ENCODE measurements at regions not wholly inside any gene's neighbourhood (a gene's known extent, or its start where the extent isn't known, plus 50 kb on each side); places are given as distances from the start of the nearest gene placed in this dataset.

DNA sequence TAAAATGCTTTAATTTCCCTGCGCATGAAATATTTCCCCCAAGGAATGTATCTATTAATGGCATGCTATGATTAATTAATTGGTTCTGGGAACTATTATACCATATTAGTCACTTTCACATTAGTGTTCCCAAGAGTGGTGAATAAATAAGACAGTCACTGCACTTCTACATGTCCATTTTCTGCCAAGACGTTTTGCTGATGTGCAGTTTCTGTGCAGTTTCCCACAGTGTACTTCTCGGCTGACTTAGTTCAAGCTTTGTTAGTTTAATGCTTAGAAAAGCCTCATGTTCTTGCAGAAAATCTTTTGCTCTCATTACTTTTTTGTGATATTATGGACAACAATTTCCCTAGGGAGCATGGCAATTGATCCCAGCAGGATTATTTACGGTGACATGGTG lies 1014.5 kb downstream of the BRINP3 start:
- TF ChIP-seq, protein P1, sequence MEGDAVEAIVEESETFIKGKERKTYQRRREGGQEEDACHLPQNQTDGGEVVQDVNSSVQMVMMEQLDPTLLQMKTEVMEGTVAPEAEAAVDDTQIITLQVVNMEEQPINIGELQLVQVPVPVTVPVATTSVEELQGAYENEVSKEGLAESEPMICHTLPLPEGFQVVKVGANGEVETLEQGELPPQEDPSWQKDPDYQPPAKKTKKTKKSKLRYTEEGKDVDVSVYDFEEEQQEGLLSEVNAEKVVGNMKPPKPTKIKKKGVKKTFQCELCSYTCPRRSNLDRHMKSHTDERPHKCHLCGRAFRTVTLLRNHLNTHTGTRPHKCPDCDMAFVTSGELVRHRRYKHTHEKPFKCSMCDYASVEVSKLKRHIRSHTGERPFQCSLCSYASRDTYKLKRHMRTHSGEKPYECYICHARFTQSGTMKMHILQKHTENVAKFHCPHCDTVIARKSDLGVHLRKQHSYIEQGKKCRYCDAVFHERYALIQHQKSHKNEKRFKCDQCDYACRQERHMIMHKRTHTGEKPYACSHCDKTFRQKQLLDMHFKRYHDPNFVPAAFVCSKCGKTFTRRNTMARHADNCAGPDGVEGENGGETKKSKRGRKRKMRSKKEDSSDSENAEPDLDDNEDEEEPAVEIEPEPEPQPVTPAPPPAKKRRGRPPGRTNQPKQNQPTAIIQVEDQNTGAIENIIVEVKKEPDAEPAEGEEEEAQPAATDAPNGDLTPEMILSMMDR (IDR thresholded peaks at IDR 0.05; ENCODE audit: insufficient read depth, missing control alignments) = no peak
- no peak for DNase-seq (ENCODE audit: insufficient read length, low spot score)
- peak; percentile 16 for FAIRE-seq

DNA sequence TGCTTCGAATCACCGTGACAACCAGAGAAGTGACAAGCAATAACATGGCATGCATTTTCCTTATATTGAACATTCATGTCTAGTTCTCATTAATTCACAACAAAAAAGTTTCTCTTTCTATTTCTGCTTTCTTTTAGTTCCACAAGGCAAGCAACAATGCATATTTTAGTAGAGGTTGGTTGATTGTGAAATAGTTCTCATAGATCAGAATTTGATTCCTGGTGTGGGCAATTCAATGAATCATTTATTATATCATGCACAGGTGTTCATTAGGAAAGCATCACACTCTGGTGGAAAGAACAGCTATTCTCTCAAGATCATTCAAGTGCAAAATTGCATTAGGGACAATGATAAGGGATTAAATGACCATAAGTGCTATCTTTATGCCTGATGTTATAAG lies 980.9 kb downstream of the BRINP3 start:
- no peak for DNase-seq (ENCODE audit: insufficient read length, low spot score)
- TF ChIP-seq, protein P1 (IDR thresholded peaks at IDR 0.05; ENCODE audit: insufficient read depth, missing control alignments) = no peak
- FAIRE-seq = no peak

DNA sequence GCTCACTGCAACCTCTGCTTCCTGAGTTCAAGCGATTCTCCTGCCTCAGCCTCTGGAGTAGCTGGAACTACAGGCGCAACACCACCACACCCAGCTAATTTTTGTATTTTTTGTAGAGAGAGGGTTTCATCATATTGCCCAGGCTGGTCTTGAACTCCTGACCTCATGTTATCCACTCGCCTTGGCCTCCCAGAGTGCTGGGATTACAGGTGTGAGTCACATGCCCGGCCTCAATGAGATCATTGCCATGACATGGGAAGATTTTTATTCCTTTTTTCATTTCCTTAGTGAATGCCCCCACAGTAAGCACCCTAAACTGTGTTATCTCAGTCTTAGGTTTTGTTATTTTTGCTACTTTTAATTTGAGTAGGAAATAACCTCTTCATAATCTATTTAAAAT lies 977.9 kb downstream of the BRINP3 start:
- FAIRE-seq = no peak
- no peak for DNase-seq (ENCODE audit: insufficient read length, low spot score)
- TF ChIP-seq, protein P1 (IDR thresholded peaks at IDR 0.05; ENCODE audit: insufficient read depth, missing control alignments) = no peak

DNA sequence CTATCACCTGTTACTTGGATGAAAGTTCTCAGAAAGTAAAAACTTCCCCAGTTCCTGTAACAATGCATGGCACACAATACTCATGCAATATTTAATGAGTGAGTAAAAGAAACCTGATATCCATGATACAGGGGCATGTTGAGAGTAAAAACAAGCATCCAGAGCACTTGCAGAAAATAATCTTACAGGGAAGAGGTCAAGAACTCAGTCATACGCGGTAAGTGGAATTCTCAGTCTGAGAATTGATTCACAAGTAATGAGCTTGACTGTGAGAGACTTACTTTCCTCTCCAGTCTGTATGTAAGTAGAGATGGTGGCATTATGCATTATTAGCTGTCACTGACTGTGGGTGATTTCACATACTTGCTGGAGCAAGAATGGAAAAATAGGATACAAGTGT lies 976.9 kb downstream of the BRINP3 start:
- FAIRE-seq = peak; percentile 81
- no peak for DNase-seq (ENCODE audit: insufficient read length, low spot score)
- TF ChIP-seq, protein P1 (IDR thresholded peaks at IDR 0.05; ENCODE audit: insufficient read depth, missing control alignments) = no peak

DNA sequence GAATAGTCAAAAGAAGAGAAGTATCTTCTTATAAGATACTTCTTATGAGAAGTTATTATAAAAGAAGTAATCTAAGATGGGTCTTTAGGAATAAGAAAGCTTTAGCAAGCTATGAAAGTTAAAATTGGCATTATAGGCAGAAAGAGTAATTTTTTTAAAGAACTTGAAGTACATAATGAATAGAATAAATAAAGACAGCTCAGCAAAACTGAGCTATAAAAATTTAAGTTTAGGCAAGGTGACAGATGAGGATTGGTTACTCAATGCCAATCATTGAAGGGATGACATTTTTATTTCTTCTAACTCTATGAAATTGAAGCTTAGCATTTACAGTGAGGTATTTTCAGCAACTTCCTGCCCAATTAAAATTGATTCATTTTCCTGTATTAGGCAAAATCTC lies 966.8 kb downstream of the BRINP3 start:
- FAIRE-seq = no peak
- TF ChIP-seq, protein P1 (IDR thresholded peaks at IDR 0.05; ENCODE audit: insufficient read depth, missing control alignments) = no peak
- no peak for DNase-seq (ENCODE audit: insufficient read length, low spot score)

DNA sequence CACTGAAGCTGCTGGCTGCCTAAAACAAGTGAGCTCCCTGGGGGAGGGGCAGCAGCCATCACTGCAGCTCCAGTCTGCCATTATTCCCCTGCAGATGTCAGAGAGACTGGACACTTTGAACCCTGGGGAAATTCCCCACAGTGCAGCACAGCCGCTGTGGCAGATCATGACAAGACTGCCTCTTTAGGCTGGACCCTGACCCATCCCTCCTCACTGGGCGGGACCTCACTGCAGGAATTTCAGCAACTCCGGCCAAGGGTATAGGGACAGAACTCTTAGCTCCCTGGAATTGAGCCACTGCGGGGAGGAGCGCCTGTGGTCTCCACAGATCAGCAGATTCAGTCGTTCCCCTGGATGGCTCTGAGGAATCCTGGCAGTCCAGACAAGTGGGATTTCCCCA lies 964.6 kb downstream of the BRINP3 start:
- no peak for DNase-seq (ENCODE audit: insufficient read length, low spot score)
- TF ChIP-seq, protein P1 (IDR thresholded peaks at IDR 0.05; ENCODE audit: insufficient read depth, missing control alignments) = no peak
- no peak for FAIRE-seq

DNA sequence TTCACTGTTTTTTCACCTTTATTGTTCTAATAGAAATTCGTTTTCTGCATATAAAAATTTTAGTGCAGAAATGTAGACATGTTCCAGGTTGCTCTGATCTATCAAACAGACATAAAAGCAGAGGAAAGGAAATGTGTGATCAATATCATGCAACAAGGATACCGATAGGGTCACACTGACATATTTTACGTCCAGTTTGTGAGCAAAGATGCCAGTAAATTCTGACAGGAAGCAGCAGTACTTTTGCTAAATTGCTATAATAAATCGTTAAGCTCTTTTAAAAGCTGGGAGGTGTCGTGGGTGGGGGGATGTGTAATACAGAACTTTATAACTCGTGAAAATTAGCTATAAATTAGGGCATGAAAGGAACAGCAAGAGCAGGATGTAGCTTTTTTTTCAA lies 955.2 kb downstream of the BRINP3 start:
- TF ChIP-seq, protein P1 (IDR thresholded peaks at IDR 0.05; ENCODE audit: insufficient read depth, missing control alignments) = no peak
- FAIRE-seq = no peak

More for the DNA sequence above, 955.2 kb downstream of the BRINP3 start:
- DNase-seq (ENCODE audit: insufficient read length, low spot score) = no peak

All from D721Med (cell line).